Suprapubic skin (tissue), 4 donors: ENCODE measurements at regions not wholly inside any gene's neighbourhood (a gene's known extent, or its start where the extent isn't known, plus 50 kb on each side); places are given as distances from the start of the nearest gene placed in this dataset.
A peak's percentile ranks its signal among the peaks of the same experiment; 100 is the strongest.

Experiments
- DNase-seq, 2 donors: peaks; one replicate each; pipeline ENCODE4 v3.0.0-alpha.2; 2019; ENCODE audit warnings: low spot score in 2 of 2
- H3K27ac ChIP-seq: fragments of 200-600 bp; sonication (generic); one replicate; pipeline ENCODE4 v1.5.1; 2019
- H3K27me3 ChIP-seq: fragments of 200-600 bp; sonication (generic); one replicate; pipeline ENCODE4 v1.5.1; 2019
- H3K36me3 ChIP-seq: fragments of 200-600 bp; sonication (generic); one replicate; pipeline ENCODE4 v1.5.1; 2019
- H3K4me1 ChIP-seq: fragments of 200-600 bp; sonication (generic); one replicate; pipeline ENCODE4 v1.5.1; 2019
- H3K4me3 ChIP-seq: fragments of 200-600 bp; sonication (generic); one replicate; pipeline ENCODE4 v1.5.1; 2019; ENCODE audit warnings: mild to moderate bottlenecking
- H3K9me3 ChIP-seq: fragments of 200-600 bp; sonication (generic); one replicate; pipeline ENCODE4 v1.5.1; 2019
- CTCF ChIP-seq, 2 donors: fragments of 200-600 bp in 1 of 2; fragments of 450-650 bp in 1 of 2; sonication (generic) in 1 of 2; IDR thresholded peaks; one replicate each; pipeline ENCODE4 v1.5.1; 2016 to 2019; ENCODE audit warnings: antibody characterized with exemption in 2 of 2, mild to moderate bottlenecking in 1 of 2, moderate library complexity in 1 of 2
- EP300 ChIP-seq: sonication (generic); formaldehyde crosslinking; IDR thresholded peaks from one replicate; pipeline ENCODE4 v1.6.1; 2017; ENCODE audit warnings: antibody characterized with exemption
- POLR2A ChIP-seq, 2 donors: fragments of 450-650 bp; IDR thresholded peaks; one replicate each; pipeline ENCODE4 v1.6.1; 2017; ENCODE audit warnings: antibody characterized with exemption in 2 of 2, mild to moderate bottlenecking in 2 of 2, moderate library complexity in 2 of 2
- POLR2AphosphoS5 ChIP-seq, 3 donors: sonication (generic); formaldehyde crosslinking; IDR thresholded peaks; one replicate each; pipeline ENCODE4 v1.6.1; 2017; ENCODE audit warnings: antibody characterized with exemption in 3 of 3
- WGBS: methylation state at CpG from one replicate; pipeline ENCODE4 v1.1.5; 2018; 5-methylcytosine and 5-hydroxymethylcytosine counted together

- Histone ChIP-seq H3K4me1 (peaks cover 26% of the 10 kb centered on the region), H3K36me3 (no peaks in the 10 kb centered on the region), H3K4me3 (no peak overlapping the region), H3K9me3 (no peaks in the 10 kb centered on the region), H3K27me3 (peaks cover 78% of the 10 kb centered on the region), H3K27ac (no peak overlapping the region)
- WGBS = 0% methylated on average over 1 of the region's 1 CpG
- DNase-seq = peak in 1 of 2 donors; percentile 62
- TF ChIP-seq CTCF (IDR thresholded peaks at IDR 0.05) (peak; percentile 68 to 81), POLR2AphosphoS5 (IDR thresholded peaks at IDR 0.05) (no peak), POLR2A (IDR thresholded peaks at IDR 0.05) (no peak), EP300 (no peak)
Measured at GRCh38 chr1:98051065-98051675, 130.3 kb upstream of the DPYD start.

GRCh38 chr1:98049370-98050135, 128.7 kb upstream of the DPYD start:
- TF ChIP-seq CTCF (IDR thresholded peaks at IDR 0.05) = no peak
- TF ChIP-seq EP300 = no peak
- TF ChIP-seq POLR2A (IDR thresholded peaks at IDR 0.05) = no peak
- Histone ChIP-seq H3K27me3 (peaks cover 88% of the 10 kb centered on the region), H3K27ac (no peak overlapping the region), H3K4me3 (no peak overlapping the region), H3K36me3 (no peaks in the 10 kb centered on the region), H3K4me1 (peaks cover 40% of the 10 kb centered on the region), H3K9me3 (no peaks in the 10 kb centered on the region)
- peak in 1 of 2 donors; percentile 42 for DNase-seq
- WGBS = 12% methylated on average over 24 of the region's 24 CpGs

GRCh38 chr1:98048751-98049325, 128.0 kb upstream of the DPYD start:
- no peaks in the 10 kb centered on the region for H3K9me3 ChIP-seq
- peak overlapping the region; percentile 18 for H3K4me3 ChIP-seq
- WGBS = 6% methylated on average over 16 of the region's 16 CpGs
- H3K27ac ChIP-seq = no peak overlapping the region
- no peaks in the 10 kb centered on the region for H3K36me3 ChIP-seq
- TF ChIP-seq POLR2A (IDR thresholded peaks at IDR 0.05) (no peak), CTCF (IDR thresholded peaks at IDR 0.05) (no peak), EP300 (no peak), POLR2AphosphoS5 (IDR thresholded peaks at IDR 0.05) (no peak)
- H3K4me1 ChIP-seq = peaks cover 35% of the 10 kb centered on the region
- no peak for DNase-seq
- peaks cover 93% of the 10 kb centered on the region for H3K27me3 ChIP-seq

GRCh38 chr1:98048244-98048643, 127.4 kb upstream of the DPYD start:
- TF ChIP-seq POLR2A (IDR thresholded peaks at IDR 0.05) = no peak
- no peak for TF ChIP-seq CTCF (IDR thresholded peaks at IDR 0.05)
- DNase-seq = peak in 1 of 2 donors; percentile 74
- no peaks in the 10 kb centered on the region for H3K9me3 ChIP-seq
- peaks cover 29% of the 10 kb centered on the region for H3K4me1 ChIP-seq
- peak overlapping the region; percentile 18 for H3K4me3 ChIP-seq
- no peaks in the 10 kb centered on the region for H3K36me3 ChIP-seq
- no peak overlapping the region for H3K27ac ChIP-seq
- under 1% methylated on average over 15 of the region's 15 CpGs for WGBS
- H3K27me3 ChIP-seq = peaks cover 91% of the 10 kb centered on the region

GRCh38 chr1:98047171-98047570, 126.3 kb upstream of the DPYD start:
- Histone ChIP-seq H3K9me3 (no peaks in the 10 kb centered on the region), H3K27me3 (peaks cover 91% of the 10 kb centered on the region), H3K36me3 (no peaks in the 10 kb centered on the region), H3K27ac (no peak overlapping the region), H3K4me3 (no peak overlapping the region), H3K4me1 (peaks cover 28% of the 10 kb centered on the region)
- 55% methylated on average over 1 of the region's 1 CpG for WGBS
- TF ChIP-seq POLR2AphosphoS5 (IDR thresholded peaks at IDR 0.05) (no peak), CTCF (IDR thresholded peaks at IDR 0.05) (no peak)
- no peak for DNase-seq
